PC-3 (cell line): ENCODE measurements at regions not wholly inside any gene's neighbourhood (a gene's known extent, or its start where the extent isn't known, plus 50 kb on each side); places are given as distances from the start of the nearest gene placed in this dataset.
"Not testable (repeated sequence)": the region's sequence is repeated elsewhere in the genome, so short reads cannot be mapped to it uniquely, and the experiment has no call there.

Experiments used
- ATAC-seq: fragments of 200-7000 bp; cut with Tn5 transposase; 2 replicates; pipeline ENCODE4 v1.9.1; 2020; ENCODE audit warnings: mild to moderate bottlenecking, moderate library complexity
- BruUV-seq: library from RNA; stranded (reverse); fragments of 400-500 nt; replicated peaks from 2 replicates; lab custom pipeline; 2021; lab: Mats Ljungman, UMichigan
- CTCF ChIA-PET: fragments of 300-600 bp; sonication (Branson Sonifier 250); formaldehyde crosslinking; loops from one replicate; lab custom pipeline; 2022; ENCODE audit warnings: antibody characterized with exemption; lab: Charles Lee
- POLR2A ChIA-PET: fragments of 300-600 bp; sonication (Branson Sonifier 250); formaldehyde crosslinking; loops from one replicate; lab custom pipeline; 2022; ENCODE audit warnings: antibody characterized with exemption; ENCODE audit not compliant: unreplicated experiment; lab: Charles Lee
- DNase-seq: peaks from one replicate; pipeline ENCODE4 v3.0.0-alpha.2; 2015
- H2AFZ ChIP-seq: fragments of 300-600 bp; sonication (generic); 2 replicates; pipeline ENCODE4 v1.6.0; 2016; ENCODE audit warnings: antibody characterized with exemption, low read length
- H3F3A ChIP-seq: fragments of 300-600 bp; sonication (generic); one replicate; pipeline ENCODE4 v1.6.0; 2017; ENCODE audit warnings: antibody characterized with exemption, low read length, control low read depth, mild to moderate bottlenecking; ENCODE audit not compliant: unreplicated experiment
- H3K27ac ChIP-seq: fragments of 300-600 bp; sonication (generic); 2 replicates; pipeline ENCODE4 v1.5.1; 2016; ENCODE audit warnings: mild to moderate bottlenecking, low read length
- H3K27me3 ChIP-seq: fragments of 300-600 bp; sonication (generic); 2 replicates; pipeline ENCODE4 v1.6.1; 2016; ENCODE audit warnings: low read length, mixed read lengths
- H3K36me3 ChIP-seq: fragments of 300-600 bp; sonication (generic); 2 replicates; pipeline ENCODE4 v1.6.1; 2016; ENCODE audit warnings: low read depth, mixed run types, low read length, mixed read lengths
- H3K4me1 ChIP-seq: fragments of 300-600 bp; sonication (generic); 2 replicates; pipeline ENCODE4 v1.5.1; 2016; ENCODE audit warnings: low read length; ENCODE audit not compliant: insufficient read depth
- H3K4me2 ChIP-seq: fragments of 300-600 bp; sonication (generic); 2 replicates; pipeline ENCODE4 v1.6.0; 2016; ENCODE audit warnings: low read length
- H3K4me3 ChIP-seq: fragments of 300-600 bp; sonication (generic); 2 replicates; pipeline ENCODE4 v1.5.1; 2016; ENCODE audit warnings: mild to moderate bottlenecking, low read length, mixed read lengths
- H3K79me2 ChIP-seq: fragments of 300-600 bp; sonication (generic); 2 replicates; pipeline ENCODE4 v1.6.1; 2017; ENCODE audit warnings: low read length, mixed read lengths
- H3K9ac ChIP-seq: fragments of 300-600 bp; sonication (generic); 2 replicates; pipeline ENCODE4 v1.6.0; 2016; ENCODE audit warnings: mild to moderate bottlenecking, low read length
- H3K9me2 ChIP-seq: fragments of 300-600 bp; sonication (generic); replicated peaks from 2 replicates; pipeline ENCODE4 v1.6.1; 2016; ENCODE audit warnings: mixed run types, low read length, mixed read lengths
- H3K9me3 ChIP-seq: fragments of 300-600 bp; sonication (generic); 2 replicates; pipeline ENCODE4 v1.6.1; 2016; ENCODE audit warnings: low read length, mixed read lengths
- H4K20me1 ChIP-seq: fragments of 300-600 bp; sonication (generic); 2 replicates; pipeline ENCODE4 v1.6.1; 2016; ENCODE audit warnings: low read length, mixed read lengths
- CTCF ChIP-seq: fragments of 300-600 bp; sonication (generic); conservative IDR thresholded peaks from 2 replicates; pipeline ENCODE4 v1.5.1; 2017; ENCODE audit warnings: antibody characterized with exemption, low read depth, mild to moderate bottlenecking, low read length
- EZH2 ChIP-seq: fragments of 300-600 bp; sonication (generic); IDR thresholded peaks from one replicate; pipeline ENCODE4 v1.6.1; 2017; ENCODE audit warnings: antibody characterized with exemption, mild to moderate bottlenecking, low read length; ENCODE audit not compliant: unreplicated experiment
- EZH2phosphoT487 ChIP-seq: fragments of 300-600 bp; sonication (generic); IDR thresholded peaks from 2 replicates; pipeline ENCODE4 v1.6.1; 2018; ENCODE audit warnings: mild to moderate bottlenecking, antibody characterized with exemption, low read length, borderline replicate concordance
- intact Hi-C: fragments of 100-400 bp; cut with micrococcal nuclease; formaldehyde crosslinking; loops from 2 replicates; pipeline ENCODE4 v1.9.0; 2023

GRCh38 chr17:59494757-59495368 is 70.5 kb upstream of the DHX40 start:
- ChIA-PET CTCF (no interaction called here), POLR2A (no interaction called here)
- Histone ChIP-seq H3K4me2 (no peak overlapping the region), H3K9me3 (no peaks in the 10 kb centered on the region), H3K4me3 (no peak overlapping the region), H3F3A (no peaks in the 10 kb centered on the region), H3K9me2 (no peaks in the 10 kb centered on the region), H3K36me3 (no peaks in the 10 kb centered on the region), H3K27ac (no peak overlapping the region), H3K4me1 (no peaks in the 10 kb centered on the region), H2AFZ (peak overlapping the region; percentile 31; the same call in 1 of the 2 replicates), H3K79me2 (no peaks in the 10 kb centered on the region), H3K9ac (no peak overlapping the region), H4K20me1 (no peaks in the 10 kb centered on the region), H3K27me3 (peaks cover 25% of the 10 kb centered on the region)
- TF ChIP-seq CTCF (no peak), EZH2phosphoT487 (no peak), EZH2 (no peak)
- intact Hi-C loops: no loop called here
- DNase-seq (no peak), ATAC-seq (no peak)
- BruUV-seq: no TSS peak

- no peaks in the 10 kb centered on the region for H3K9me3 ChIP-seq
- H2AFZ ChIP-seq: no peak overlapping the region
- intact Hi-C loops: no loop called here
- no peak overlapping the region for H3K9ac ChIP-seq
- no peaks in the 10 kb centered on the region for H4K20me1 ChIP-seq
- H3K4me3 ChIP-seq: no peak overlapping the region
- H3K36me3 ChIP-seq: no peaks in the 10 kb centered on the region
- DNase-seq: no peak
- no peaks in the 10 kb centered on the region for H3K4me1 ChIP-seq
- no peak overlapping the region for H3K4me2 ChIP-seq
- ChIA-PET POLR2A (no interaction called here), CTCF (no interaction called here)
- TF ChIP-seq CTCF (no peak), EZH2phosphoT487 (no peak), EZH2 (no peak)
- ATAC-seq: no peak
- peaks cover 27% of the 10 kb centered on the region for H3K27me3 ChIP-seq
- BruUV-seq: no TSS peak
- H3K27ac ChIP-seq: no peak overlapping the region
- no peaks in the 10 kb centered on the region for H3K9me2 ChIP-seq
- H3K79me2 ChIP-seq: no peaks in the 10 kb centered on the region
- H3F3A ChIP-seq: no peaks in the 10 kb centered on the region
Observed at GRCh38 chr17:59496178-59496577, 69.2 kb upstream of the DHX40 start.

- Histone ChIP-seq H3K9ac (no peak overlapping the region), H3K4me2 (no peak overlapping the region), H3K9me3 (no peaks in the 10 kb centered on the region), H3K9me2 (no peaks in the 10 kb centered on the region), H3K36me3 (no peaks in the 10 kb centered on the region), H3F3A (no peaks in the 10 kb centered on the region), H4K20me1 (no peaks in the 10 kb centered on the region), H3K4me3 (no peak overlapping the region), H3K4me1 (no peaks in the 10 kb centered on the region), H3K27me3 (peaks cover 29% of the 10 kb centered on the region), H2AFZ (no peak overlapping the region), H3K79me2 (no peaks in the 10 kb centered on the region), H3K27ac (no peak overlapping the region)
- TF ChIP-seq EZH2phosphoT487: no peak
- TF ChIP-seq CTCF: no peak
- no peak for TF ChIP-seq EZH2
- no TSS peak for BruUV-seq
- CTCF ChIA-PET: no interaction called here
- POLR2A ChIA-PET: interaction anchor here (0.6 kb wide), 1 partner anchor 16 kb away, joined by 3 read pairs; no protein-coding TSS in a partner anchor
- intact Hi-C loops: no loop called here
- ATAC-seq (peak; percentile 50), DNase-seq (no peak)
Observed at GRCh38 chr17:59498530-59499307, 66.7 kb upstream of the DHX40 start.

GRCh38 chr17:59500086-59500655 is 65.2 kb upstream of the DHX40 start:
- H2AFZ ChIP-seq, POLR2A ChIA-PET, H3K9me2 ChIP-seq, ATAC-seq, H3K9me3 ChIP-seq, H3K79me2 ChIP-seq, DNase-seq, H3K9ac ChIP-seq, intact Hi-C loops, H4K20me1 ChIP-seq, H3K36me3 ChIP-seq, H3K4me3 ChIP-seq, H3K4me1 ChIP-seq, H3K27ac ChIP-seq, H3F3A ChIP-seq, BruUV-seq, CTCF ChIA-PET, H3K4me2 ChIP-seq: not testable (repeated sequence)
- H3K27me3 ChIP-seq: peaks cover 20% of the 10 kb centered on the region; the same call in 1 of the 2 replicates
